DOHH2 (cell line): ENCODE measurements at regions not wholly inside any gene's neighbourhood (a gene's known extent, or its start where the extent isn't known, plus 50 kb on each side); places are given as distances from the start of the nearest gene placed in this dataset.

Experiments
- EZH2phosphoT487 ChIP-seq: fragments of 200-600 bp; sonication (generic); IDR thresholded peaks from 2 replicates; pipeline ENCODE4 v1.6.1; 2017; ENCODE audit warnings: borderline replicate concordance, mild to moderate bottlenecking, antibody characterized with exemption, low read length, moderate library complexity, mixed read lengths
- TF ChIP-seq, protein P1 (sequence below): fragments of 200-600 bp; sonication (generic); IDR thresholded peaks from one replicate; pipeline ENCODE4 v1.5.1; 2014; ENCODE audit warnings: antibody characterized with exemption, mild to moderate bottlenecking, low read depth, low read length; ENCODE audit not compliant: poor library complexity, severe bottlenecking

DNA sequence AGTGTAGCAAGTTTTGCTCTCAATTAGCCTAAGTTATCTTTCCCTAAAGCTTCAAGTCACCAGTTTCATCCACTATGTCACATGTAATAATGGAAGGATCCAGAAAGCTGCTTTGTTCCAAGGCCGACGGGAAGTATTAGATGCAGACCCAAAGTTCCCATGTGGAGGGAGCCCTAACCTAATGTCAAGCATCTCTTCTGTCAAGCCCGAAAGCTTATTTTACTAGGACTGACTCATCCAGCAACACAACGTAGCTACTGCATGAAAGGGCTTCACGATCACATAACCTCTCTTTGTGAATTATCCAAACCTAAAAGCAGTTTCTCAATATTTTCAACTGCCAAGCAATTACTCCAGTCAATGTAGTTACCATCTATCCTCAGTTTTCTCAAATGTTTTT is 133.4 kb downstream of the SLC6A15 start:
- TF ChIP-seq, protein P1, sequence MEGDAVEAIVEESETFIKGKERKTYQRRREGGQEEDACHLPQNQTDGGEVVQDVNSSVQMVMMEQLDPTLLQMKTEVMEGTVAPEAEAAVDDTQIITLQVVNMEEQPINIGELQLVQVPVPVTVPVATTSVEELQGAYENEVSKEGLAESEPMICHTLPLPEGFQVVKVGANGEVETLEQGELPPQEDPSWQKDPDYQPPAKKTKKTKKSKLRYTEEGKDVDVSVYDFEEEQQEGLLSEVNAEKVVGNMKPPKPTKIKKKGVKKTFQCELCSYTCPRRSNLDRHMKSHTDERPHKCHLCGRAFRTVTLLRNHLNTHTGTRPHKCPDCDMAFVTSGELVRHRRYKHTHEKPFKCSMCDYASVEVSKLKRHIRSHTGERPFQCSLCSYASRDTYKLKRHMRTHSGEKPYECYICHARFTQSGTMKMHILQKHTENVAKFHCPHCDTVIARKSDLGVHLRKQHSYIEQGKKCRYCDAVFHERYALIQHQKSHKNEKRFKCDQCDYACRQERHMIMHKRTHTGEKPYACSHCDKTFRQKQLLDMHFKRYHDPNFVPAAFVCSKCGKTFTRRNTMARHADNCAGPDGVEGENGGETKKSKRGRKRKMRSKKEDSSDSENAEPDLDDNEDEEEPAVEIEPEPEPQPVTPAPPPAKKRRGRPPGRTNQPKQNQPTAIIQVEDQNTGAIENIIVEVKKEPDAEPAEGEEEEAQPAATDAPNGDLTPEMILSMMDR, result no peak
- no peak for TF ChIP-seq EZH2phosphoT487
